HG03558 (cell line): ENCODE measurements at regions not wholly inside any gene's neighbourhood (a gene's known extent, or its start where the extent isn't known, plus 50 kb on each side); places are given as distances from the start of the nearest gene placed in this dataset.

Experiments
- ATAC-seq: cut with Tn5 transposase; IDR thresholded peaks from one replicate; pipeline ENCODE4 v1.9.1; 2021; ENCODE audit warnings: moderate number of reproducible peaks; ENCODE audit not compliant: unreplicated experiment; ENCODE audit errors: extremely low read depth

DNA sequence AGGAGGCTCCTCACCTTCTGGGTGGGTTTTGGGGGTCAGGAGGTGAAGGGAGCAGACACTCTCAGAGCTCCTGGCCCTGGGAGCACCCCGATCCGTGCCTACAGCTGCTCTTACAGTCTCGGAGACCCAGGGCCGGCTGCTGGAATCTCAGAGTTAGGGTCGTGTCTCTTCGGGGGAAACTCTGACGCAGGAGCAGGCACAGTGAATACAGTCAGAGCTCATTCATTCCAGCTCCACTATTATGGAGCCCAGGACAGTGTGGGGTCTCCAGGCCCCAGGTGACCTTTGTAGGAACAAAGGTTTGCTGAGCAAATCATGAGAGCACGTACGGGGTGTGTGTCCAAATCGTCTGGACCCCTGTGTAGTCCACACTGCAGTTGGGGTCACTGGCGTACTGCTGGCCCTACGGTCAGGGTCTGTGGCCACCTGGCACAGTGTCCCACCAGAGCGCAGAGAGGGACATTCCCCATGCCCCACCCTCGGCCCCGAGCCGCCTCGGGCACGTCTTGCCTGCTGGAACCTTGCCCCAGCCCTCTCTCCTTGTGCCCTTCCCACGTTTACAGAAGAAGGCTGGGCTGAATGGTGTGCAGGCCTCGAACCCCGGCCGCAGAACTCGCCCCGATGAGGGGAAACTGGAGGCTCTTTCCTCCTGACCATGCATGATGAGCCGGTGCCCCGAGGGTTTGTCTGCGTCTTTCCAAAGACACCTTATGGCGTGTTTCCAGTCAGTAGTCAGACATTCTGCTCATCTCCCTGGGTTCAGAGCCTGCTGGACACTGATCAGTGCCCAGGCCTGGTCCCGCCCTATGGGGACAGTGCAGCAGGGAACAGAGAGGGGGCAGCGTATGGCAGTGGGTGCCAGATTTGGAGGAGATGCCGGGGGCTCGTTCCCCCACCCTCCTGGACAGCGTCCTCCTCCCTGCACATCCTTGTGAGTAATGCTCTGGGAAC lies 1166.6 kb downstream of the BRD1 start:
- ATAC-seq, result no peak

DNA sequence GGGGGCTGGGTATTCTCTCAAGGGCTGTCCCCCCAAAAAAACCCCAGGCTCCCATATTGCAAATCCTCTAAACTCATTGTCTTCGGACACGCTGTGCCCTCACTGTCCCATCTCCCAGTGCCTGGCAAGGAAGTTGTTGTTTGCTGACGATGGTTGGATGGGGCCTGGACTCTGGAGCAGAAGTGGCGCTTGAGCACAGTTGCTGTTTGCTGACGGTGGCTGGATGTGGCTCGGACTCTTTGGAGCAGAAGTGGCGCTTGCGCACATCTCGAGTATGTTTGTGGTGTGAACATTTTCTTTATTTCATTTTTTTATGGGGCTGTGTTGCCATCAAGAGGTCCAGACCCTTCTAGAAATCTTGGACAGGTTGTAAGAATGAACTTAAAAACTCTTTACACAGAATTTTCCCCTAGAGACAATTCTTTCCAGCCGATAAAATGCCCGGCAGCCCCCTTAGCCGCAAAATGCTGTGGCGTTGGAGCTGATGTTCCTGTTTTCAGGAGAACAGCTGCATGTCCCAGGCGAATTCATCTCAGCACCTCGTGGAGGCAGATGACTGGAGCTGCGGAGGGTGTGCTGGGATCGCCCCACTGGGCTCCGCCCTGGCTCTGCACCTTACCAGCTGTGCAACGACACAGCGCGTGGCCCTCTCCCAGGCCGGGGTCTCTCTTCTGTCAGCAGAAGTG lies 1167.4 kb downstream of the BRD1 start:
- no peak for ATAC-seq

DNA sequence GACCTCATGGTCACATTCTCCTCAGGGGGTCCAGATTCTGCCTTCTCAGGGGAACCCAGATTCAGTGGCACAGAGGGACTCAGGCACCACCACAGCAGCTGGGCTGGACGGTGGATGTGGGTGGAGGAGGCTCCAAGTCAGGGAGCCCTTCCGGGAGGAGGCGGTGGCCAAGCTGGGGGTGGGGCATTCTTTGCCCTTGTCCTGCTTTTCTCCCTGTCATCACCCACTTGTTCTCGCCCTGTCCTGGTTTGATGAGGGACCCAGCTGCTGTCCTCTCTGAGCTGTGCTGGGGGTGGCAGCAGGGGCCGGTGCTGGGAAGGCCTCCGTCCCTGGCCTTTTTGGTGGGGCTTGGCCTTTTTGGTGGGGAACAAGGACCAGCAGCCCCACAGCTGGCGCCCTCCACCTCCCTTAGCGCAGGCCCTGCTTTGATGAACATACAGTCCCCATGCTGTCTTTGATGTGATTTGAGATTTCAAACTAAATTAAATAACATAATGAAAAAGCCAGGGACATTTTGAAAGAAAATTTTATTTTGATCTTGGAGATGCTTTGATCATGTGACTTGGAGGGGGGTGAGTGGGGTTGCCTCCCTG lies 1168.2 kb downstream of the BRD1 start:
- ATAC-seq, result no peak

DNA sequence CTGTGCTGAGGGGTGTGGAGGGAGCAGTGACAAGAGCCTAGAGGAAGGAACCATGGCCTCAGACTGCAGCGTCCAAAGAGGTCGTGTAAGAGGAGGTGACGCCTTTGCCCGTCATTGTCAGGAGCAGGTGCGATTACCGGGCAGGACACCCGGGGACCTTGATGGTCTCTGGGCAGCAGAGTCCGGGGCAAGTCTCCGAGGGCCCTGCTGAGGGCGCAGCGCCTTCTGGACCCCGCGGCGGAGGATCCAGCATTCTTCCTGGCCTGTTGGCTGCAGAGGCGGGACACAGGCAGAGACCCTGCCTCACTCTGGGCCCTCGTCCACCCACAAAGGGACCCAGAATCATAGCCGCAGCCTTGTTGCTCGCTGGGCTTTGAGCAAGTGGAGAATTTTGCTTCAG lies 1168.8 kb downstream of the BRD1 start:
- no peak for ATAC-seq

DNA sequence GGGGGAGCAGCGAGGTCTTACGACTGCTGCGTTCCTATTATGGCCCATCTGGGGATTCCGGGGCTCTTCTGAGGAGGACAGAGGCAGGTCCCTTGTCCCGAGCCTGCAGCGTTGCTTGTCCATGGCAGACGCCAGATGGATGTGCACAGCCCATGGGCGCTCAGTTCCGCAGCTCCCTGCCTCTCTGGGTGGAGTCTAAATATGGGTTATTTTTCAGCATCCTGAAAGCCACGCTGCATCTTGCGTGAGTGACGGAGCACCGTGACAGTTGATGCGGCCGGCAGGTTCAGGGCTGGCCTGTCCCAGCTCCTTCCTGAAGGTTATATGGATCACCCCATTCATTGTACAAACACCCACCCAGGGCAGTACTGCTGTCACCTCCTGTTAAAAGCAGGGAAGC lies 1169.4 kb downstream of the BRD1 start:
- no peak for ATAC-seq

DNA sequence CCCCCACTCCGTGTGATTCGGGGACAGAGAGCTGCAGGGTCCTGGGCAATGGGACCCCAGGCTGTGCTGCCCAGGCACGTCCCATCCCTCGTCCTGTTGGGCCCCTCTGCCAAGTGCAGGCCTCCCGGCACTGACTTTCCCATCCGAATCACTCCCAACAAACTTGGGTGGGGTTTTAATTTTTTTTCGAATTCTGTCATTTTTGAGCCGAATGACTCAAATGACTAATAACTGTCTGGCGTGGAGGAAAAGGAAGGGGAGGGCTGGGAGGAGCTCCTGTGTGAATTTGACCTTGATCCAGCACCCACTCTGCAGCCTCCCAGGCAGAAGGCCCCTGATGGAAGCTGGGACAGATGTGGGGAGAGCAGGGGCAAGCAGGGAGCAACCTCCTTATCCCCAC lies 1173.2 kb downstream of the BRD1 start:
- no peak for ATAC-seq

DNA sequence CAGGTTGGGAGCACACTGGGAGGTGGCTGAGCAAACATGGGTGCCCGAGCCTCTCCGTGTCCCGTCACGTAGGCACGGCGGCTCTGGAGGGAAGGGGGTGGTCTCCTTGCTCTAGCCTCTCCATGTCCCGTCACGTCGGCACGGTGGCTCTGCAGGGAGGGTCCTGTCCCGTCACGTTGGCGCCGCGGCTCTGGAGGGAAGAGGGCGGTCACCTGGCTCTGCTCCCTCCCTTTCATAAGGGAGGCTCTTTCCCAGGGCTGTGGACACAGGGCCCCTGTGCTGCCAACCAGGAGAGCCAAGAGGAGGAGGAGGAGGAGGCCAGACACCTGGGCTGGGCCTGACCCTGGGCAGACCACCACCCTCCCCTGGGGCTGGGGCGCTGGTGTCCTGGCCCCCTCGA lies 1173.7 kb downstream of the BRD1 start:
- no peak for ATAC-seq

DNA sequence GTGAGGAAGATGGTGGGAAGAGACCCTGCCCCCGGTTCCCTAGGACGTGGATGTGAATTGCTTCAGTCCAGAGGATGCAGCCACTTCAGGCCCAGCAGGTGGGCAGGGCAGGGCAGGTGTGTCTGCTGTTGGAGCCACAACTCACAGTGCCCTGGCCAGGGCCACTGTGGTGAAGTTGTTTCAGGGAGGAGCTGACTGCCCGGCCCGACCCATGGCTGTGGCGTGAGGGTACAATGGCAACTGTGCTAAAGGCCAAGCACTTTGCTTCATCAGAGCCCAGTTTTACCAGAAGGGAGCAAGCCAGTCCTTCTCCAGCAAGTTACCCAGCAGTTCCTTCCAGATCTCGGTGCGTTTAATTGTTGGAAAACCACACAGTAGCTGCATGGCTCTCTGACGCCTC lies 1174.4 kb downstream of the BRD1 start:
- ATAC-seq, result no peak

DNA sequence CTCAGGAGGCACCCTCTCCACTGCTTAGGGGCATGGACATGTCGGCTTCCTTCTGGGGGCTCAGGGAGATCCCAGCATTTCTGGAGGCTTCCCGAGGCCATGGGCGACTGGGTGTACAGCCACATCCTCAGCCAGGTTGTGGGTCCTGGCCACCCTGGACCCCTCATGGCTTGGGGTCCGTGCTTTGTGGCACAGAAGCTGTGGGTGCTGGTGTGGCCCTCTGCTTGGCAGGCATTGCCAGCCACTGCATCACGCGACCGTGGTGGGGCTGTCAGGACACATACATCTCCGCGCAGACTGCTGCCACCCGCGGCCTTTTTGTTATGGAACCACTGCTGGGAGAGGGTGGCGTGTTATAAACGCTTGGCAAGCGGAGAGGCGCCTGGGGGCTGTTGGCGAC lies 1174.9 kb downstream of the BRD1 start:
- ATAC-seq, result no peak

DNA sequence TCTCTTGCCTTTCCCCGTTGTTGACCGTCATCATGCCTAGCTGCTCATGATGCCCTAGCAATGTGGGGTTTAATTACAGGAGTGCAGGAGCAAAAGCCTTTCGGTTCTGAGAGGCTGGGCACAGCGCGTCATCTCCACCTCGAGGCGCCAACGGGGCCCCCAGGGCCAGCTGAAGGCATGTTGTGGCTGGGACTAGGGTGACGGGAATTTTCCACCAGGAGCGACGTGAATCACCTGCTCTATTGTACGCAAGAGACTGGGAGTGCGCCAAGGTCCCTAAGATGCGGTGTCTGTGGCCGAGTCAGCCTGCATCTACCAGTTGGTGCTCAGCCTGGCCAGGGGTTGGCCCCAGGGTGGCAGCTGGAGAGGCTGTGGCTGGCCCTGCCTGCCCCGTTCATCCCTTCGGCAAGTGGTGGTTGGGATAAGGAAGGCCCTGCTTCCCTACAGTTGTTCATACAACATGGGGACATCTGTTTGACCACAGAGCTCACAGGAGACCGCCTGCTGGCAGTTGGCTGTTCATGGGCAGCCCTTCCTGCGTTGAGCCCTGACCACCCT lies 1175.6 kb downstream of the BRD1 start:
- no peak for ATAC-seq

DNA sequence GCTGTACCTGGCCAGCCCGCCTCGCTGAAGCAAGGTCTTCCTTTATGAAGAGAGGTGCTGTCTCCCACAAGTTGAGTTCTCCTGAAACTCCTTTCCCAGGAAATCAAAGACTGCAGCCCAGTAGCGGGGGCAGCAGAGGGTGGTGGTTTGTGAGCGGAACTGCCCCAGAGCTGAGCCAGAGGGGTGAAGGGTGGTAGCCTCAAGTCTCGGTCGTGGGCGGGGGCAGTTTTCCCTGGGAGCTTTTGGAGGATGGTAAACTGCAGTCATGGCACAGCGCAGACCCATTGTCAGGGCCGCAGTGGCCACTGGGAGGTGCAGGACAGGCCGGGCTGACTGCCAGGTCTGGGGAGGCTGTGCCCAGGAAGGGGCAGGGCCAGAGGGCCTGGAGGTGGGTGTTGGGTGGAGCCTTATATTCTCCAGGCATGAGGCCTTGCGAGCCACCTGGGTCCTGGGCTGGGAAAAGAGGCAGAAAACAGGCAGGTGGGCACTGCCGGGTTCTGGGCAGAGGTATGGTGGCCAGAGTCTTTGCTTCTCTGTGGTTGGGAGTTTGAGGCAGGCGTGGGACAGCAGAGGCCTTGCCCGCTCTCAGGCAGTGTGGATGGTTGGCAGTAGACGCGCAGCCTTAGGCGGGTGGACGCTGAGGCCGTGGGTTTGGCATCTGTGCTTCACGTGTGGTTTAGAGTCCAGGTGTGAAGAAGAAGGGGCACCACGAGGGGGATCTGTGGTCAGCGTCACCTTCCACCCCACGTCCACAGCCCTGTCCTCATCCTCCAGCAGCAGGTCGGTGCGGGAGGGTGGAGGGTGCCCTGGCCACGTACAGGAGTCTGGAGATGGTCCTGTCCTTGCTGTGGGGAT lies 1176.4 kb downstream of the BRD1 start:
- no peak for ATAC-seq

DNA sequence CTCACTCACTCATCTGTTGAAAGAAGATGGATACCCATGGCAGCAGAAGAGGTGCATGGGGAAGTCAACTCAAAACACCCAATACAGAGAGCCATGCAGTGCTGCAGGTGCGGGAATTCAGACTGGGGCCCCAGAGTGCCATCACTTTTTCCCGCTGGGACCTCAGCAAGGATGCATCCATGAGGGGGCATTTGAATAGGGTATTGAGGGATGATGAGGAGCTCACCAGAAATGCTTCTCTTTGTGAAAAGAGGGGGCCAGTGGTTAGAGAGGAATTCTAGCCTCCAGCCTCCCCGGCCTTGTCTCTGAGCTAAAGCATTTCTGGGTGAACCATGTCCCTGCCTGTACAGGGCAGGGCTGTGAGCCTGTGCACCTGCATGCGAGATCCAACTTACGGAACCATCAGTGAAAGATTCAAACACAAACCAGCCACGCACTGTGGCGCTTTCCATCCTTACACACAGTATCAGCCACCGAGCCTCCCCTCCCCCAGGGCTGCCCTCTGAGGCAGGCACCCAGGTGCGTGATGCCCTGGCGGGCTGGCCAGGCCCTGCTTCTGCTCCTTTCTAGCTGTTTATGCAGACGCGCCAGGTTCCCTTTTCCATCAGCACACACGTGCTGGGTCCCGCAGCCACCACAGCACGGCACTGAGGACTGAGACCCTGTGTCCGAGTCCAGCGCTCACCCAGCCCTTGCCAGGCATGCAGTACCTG lies 1177.2 kb downstream of the BRD1 start:
- ATAC-seq, result no peak

DNA sequence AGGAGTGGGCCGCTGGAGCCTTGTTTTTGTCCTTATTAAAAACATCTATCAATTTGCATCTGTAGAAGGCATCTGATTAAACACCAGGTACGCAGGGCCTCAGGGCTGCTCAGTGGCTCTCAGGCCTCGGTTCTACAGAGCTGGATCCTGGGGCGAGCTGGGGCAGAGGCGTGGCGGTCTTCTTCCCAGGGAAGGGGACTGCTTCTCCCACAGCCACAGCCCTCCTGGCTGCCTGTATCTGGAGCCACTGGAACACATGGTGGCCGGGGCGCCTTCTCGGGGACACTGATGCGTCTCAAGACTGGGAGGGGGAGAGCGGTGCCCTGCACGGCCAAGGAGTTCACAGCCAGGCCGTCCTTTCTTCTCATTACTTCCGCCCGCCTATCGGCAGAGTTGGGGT lies 1178.2 kb downstream of the BRD1 start:
- no peak for ATAC-seq

DNA sequence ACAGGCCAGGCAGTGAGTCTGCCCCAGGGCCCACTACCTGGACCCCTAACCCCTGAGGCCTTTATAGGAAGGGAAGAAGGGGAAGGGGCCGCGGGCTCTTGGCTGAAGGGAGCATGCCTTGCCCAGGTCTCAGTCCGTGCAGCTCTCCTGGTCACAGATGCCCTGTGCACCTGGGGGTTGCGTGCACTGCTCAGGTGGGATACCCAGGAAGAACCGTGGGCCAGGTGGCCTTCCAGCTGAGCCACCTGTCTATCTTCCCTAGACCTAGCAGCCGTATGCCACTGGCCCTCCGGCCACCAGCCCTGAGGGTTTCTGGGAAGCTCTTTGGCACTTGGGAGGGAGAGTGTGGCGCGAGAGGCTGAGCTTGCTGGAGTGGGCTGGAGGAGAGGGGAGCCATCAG lies 1178.6 kb downstream of the BRD1 start:
- ATAC-seq, result no peak

DNA sequence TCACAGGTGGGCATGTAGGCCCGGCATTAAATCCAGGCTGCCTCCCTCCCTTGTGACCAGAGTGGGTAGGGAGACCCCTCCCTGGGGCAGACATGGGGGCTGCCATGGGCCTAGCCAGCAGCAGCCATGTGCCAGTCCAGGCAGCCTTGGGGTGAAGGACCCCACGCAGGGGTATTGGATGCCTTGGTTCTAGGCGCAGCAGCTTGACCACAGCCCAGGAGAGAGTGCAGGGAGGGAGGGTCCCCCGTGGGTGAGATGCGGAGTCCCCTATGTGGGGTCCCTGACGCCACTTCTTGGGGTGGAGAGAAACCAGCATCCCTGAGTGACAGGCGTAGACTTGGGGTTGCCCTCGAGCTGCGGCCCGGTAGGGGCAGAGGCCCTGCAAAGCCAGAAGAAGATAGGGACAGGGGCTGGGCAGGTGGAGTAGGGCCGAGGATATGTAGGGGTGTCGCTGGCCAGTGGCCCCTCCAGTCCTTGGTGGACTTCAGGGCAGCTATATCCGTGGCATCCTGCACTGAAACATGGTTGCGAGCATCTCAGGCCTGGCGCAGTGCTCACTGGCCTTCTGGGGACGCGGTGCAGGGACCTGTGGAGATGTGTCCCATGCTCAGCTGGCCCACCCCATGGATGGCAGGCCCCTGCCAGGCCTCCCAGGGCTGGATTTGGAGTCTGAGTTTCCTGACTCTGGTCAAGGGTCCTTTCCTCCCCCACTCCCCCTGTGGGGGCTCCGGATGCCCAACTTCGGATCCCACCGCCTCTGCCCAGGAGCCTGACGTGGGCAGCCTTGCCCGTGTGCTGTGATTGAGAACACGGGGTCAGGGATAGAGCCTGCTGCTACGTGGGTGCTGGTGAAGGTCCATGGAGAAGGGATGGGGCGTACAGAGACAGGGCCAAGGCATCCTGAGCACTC lies 1179.8 kb downstream of the BRD1 start:
- ATAC-seq, result no peak

DNA sequence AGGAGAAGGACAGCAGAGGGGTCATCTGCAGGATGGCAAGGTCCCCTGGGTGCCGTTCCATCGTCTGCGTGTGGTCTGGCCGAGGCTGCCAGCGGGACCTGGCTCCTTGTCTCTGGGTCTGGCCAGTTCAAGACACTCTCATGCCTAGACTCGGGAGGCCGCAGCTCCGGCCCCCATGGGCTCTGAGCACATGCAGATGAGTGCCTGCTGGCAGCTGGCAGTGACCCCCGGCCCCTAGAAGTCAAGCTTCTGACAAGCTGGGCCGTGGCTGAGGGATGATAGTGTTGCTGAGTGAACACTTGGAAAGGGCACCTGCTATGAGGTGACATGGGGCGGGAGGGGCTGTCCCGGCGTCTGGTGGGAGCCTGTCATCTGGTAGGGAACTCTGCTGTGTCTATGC lies 1180.6 kb downstream of the BRD1 start:
- ATAC-seq, result no peak

DNA sequence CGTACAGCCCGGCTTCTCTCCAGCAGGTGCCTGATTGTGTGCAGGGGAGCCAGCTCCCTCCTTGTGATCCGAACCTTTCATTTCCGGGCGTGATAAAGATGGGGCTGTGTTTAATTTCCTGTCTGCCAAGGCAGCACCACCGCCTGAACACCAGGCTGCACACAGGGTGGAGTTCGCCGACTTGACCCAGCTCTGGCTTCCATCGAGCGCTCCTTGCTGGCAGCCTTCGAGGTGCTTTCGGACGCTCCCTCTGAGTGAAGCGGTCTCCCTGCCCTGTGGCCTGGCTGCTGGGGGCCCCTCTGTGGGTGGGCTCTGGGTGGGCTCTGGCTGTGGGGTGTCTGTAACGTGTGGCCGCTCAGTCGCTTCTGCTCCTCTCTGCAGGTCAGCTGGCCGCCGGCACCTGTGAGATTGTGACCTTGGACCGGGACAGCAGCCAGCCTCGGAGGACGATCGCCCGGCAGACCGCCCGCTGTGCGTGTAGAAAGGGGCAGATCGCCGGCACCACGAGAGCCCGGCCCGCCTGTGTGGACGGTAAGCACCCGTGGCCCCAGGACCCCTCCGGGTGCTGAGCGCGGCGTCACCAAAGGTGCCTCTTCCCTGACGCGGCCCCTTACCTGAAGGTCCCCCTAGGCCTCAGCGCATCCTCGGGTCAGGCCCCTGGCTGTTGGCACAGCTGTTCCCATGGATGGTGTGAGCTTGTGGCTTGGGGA lies 1181.3 kb downstream of the BRD1 start:
- ATAC-seq, result no peak

DNA sequence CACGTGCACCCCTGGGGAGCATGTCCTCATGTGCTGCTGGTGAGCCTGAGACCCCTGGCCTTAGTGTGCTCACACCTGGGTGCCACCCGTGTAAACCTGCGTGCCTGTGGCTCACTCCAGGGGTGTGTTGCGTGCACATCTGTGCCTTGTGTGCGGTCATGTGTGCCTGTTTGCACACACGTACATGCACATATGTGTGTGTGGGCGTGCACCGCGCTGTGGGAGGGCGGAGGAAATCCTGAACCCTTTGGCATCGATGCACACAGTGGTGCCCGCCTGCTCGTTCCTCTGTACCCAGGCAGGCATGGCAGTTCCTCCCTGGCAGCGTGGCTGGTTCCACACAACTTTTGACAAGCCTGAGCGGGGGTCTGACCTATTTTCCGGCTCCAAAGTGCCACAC lies 1181.9 kb downstream of the BRD1 start:
- no peak for ATAC-seq
